Activated naive CD4-positive, alpha-beta T cell treated with anti-CD3 and anti-CD28 coated beads, Interleukin-2, amount 50 U/mL, for 72 hours (primary cell): ENCODE measurements at regions not wholly inside any gene's neighbourhood (a gene's known extent, or its start where the extent isn't known, plus 50 kb on each side); places are given as distances from the start of the nearest gene placed in this dataset.

Source experiments
- ATAC-seq, 2 donors: fragments of 150-1000 bp; cut with Tn5 transposase; 2 replicates each; pipeline ENCODE4 v1.10.0; 2021; ENCODE audit warnings: mild to moderate bottlenecking in 2 of 2, moderate library complexity in 2 of 2
- DNase-seq, 2 donors: peaks; one replicate each; pipeline ENCODE4 v3.0.0; 2021 to 2022; ENCODE audit warnings: low spot score in 2 of 2
- H3K27ac Mint-ChIP-seq, 2 donors: one replicate each; pipeline ENCODE4 v1.8.0; 2022; ENCODE audit warnings: mild to moderate bottlenecking in 2 of 2, mixed read lengths in 2 of 2
- H3K36me3 Mint-ChIP-seq, 2 donors: one replicate each; pipeline ENCODE4 v1.8.0; 2022; ENCODE audit warnings: mixed read lengths in 2 of 2
- H3K9me3 Mint-ChIP-seq, 2 donors: one replicate each; pipeline ENCODE4 v1.8.0; 2022; ENCODE audit warnings: mixed read lengths in 2 of 2

DNA sequence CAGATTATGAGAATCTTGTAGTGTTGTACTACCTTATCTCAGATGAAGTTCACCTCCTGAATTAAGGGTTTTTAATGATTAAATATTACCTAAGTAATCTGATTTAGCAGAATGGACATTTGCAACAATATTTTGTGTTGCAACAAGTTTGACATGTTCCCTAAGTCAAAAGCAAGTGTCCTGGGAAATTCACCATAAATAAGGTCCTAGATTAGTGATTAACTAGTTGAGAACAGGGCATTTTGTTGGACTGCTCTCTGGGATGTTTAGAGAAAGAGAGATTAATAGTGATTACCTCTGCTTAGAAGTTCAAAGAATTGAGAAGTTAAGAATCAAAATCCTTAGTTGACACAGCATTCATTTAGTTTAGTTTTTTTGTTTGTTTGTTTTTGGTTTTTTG, 120.2 kb upstream of the MARCKS start:
- no peak for DNase-seq
- no peak for ATAC-seq
- Mint-ChIP-seq H3K9me3 (peaks cover 5 to 6% of the 10 kb centered on the region in 2 donors), H3K36me3 (no peaks in the 10 kb centered on the region), H3K27ac (no peak overlapping the region)

DNA sequence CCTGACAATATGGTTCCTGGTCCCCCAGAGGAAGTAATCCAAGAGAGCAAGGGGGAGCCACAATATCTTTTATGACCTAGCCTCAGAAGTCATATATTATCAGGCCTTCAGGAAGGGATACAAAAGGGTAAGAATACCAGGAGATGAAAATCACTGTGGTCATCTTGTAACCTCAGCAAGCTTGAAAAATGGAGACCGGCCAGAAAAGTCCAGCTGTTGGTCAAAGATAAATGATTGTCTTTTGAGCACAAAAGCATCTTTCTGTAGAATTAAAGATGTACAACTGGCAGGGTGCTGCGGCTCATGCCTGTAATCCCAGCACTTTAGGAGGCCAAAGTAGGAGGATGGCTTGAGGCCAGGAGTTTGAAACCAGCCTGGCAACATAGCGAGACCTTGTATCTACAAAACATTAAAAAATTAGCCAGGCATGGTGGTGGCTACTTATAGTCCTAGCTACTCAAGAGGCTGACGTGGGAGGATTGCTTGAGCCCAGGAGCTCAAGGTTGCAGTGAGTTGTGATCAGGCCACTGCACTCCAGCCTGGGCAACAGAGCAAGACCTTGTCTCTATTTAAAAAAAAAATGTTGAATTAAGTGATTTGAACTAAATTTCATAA, 118.0 kb upstream of the MARCKS start:
- no peaks in the 10 kb centered on the region for H3K36me3 Mint-ChIP-seq
- DNase-seq: no peak
- no peak overlapping the region for H3K27ac Mint-ChIP-seq
- no peak for ATAC-seq
- H3K9me3 Mint-ChIP-seq: peaks cover 5 to 6% of the 10 kb centered on the region in 2 donors

- Mint-ChIP-seq H3K36me3 (no peaks in the 10 kb centered on the region), H3K9me3 (peaks cover 0 to 3% of the 10 kb centered on the region in 2 donors), H3K27ac (no peak overlapping the region)
- ATAC-seq (no peak), DNase-seq (no peak)
These were observed 115.5 kb upstream of the MARCKS start for GRCh38 chr6:113741651-113742050.

DNA sequence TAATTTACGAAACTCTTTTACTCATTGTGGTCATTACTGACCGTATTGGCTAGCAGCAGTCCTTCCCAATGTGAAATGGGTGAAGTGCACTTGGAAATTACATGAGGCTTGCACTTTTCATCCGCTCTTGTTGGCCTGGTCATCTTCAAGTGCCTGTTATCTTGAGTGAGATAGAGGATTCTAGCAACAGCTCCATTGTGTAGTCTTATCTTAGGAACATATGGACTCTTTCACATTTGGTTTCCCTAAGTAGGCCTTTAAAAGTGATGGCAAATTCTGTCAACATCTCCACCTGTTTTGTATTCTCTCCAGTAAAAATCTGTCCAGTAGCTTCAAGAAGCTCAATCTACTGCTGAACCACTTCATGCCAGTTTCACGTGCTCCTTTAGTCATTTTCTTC, 114.8 kb upstream of the MARCKS start:
- ATAC-seq (no peak), DNase-seq (no peak)
- Mint-ChIP-seq H3K36me3 (no peaks in the 10 kb centered on the region), H3K27ac (no peak overlapping the region), H3K9me3 (peaks cover 0 to 3% of the 10 kb centered on the region in 2 donors)

- ATAC-seq (no peak), DNase-seq (no peak)
- Mint-ChIP-seq H3K36me3 (no peaks in the 10 kb centered on the region), H3K9me3 (no peaks in the 10 kb centered on the region), H3K27ac (no peak overlapping the region)
These were observed 112.3 kb upstream of the MARCKS start for GRCh38 chr6:113744861-113745260.

GRCh38 chr6:113750151-113750855, 106.8 kb upstream of the MARCKS start:
- ATAC-seq (no peak), DNase-seq (no peak)
- H3K9me3 Mint-ChIP-seq: no peaks in the 10 kb centered on the region
- no peaks in the 10 kb centered on the region for H3K36me3 Mint-ChIP-seq
- no peak overlapping the region for H3K27ac Mint-ChIP-seq

DNA sequence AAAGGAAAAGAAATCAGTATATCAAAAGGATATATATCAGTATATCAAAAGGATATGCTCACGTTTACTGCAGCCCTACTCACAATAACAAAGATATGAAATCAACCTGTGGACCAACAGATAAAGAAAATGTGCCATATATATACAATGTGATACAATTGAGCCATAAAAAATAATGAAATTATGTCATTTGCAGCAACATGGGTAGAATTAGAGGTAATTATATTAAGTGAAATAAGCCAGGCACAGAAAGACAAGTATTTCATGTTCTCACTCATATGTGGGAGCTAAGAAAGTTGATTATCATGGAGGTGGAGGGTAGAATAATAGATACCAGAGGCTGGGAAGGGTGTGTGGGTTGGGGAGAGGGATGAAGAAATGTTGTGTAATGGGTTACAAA, 102.9 kb upstream of the MARCKS start:
- Mint-ChIP-seq H3K27ac (no peak overlapping the region), H3K36me3 (no peaks in the 10 kb centered on the region), H3K9me3 (no peaks in the 10 kb centered on the region)
- DNase-seq (no peak), ATAC-seq (no peak)

DNA sequence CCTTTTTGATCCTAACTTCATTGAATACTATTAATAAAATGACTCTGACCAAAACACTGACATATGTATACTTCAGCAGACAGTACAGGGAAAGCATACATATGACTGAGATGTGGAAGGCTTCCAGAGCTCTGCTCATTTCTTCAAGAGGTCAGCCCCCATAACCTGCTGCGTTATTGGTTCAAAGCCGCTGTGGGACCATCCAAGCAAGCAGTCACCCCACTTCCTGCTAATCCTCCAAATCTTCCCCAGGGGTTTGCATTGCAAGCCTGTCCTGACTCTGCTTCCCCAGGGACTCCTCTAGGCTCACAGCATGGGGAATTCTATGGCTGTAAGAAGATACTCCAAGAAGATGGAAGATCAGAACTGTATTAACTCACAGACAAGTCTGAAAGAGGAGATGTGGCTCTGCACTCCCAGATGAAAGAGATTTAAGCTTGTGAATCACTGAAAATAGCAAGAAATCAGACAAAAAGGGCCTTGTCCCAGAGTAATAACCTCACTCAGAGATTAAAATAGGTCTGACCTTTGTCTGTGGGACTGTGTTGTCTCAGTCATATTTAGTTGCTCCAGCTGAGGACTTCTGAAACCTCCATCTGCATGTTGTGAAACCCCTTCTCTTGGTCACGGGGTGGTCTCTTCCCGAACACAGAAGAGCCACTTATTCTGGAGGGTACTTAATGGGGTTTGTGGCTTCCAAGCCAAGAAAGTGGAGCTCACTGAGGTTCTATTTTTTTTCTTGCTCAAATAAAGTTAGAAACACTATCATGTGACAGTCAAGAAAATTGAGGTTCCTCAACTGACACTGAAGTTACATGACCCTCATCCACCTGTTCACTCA, 101.5 kb upstream of the MARCKS start:
- no peak overlapping the region for H3K27ac Mint-ChIP-seq
- DNase-seq (no peak), ATAC-seq (no peak)

DNA sequence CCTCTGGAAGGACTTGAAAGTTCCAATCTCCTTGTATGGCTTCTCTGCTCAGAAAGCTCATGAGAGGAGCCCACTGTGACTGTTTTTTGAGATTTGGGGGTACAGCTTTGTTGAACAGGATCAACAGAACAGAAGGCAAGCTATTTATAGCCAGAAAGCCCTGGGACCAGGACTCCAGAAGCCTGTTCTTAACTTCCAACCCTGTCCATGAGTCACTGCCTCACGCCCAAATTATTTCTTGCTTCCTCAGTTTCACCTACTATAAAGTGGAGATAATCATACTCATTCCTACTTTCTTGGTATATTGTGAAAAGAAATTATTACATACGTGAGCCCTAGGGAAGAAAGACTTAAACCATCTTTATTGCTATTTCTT, 100.9 kb upstream of the MARCKS start:
- ATAC-seq (no peak), DNase-seq (no peak)
- H3K9me3 Mint-ChIP-seq: no peaks in the 10 kb centered on the region
- no peaks in the 10 kb centered on the region for H3K36me3 Mint-ChIP-seq
- H3K27ac Mint-ChIP-seq: no peak overlapping the region

More for the DNA sequence above, 101.5 kb upstream of the MARCKS start:
- Mint-ChIP-seq H3K36me3 (no peaks in the 10 kb centered on the region), H3K9me3 (no peaks in the 10 kb centered on the region)

DNA sequence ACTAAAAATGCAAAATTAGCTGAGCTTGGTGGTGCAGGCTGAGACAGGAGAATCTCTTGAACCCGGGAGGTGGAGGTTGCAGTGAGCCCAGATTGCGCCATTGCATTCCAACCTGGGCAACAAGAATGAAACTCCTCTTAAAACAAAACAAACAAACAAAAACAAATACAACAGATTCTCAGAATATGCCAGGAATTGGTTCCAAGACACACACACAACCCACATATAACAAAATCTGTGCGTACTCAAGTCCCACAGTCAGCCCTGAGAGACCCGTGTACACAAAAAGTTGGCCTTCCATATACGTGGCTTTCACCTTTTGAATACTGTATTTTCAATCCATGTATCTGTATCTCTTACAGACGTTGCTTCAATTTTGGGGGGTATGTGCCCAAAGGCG, 98.9 kb upstream of the MARCKS start:
- Mint-ChIP-seq H3K27ac (no peak overlapping the region), H3K9me3 (no peaks in the 10 kb centered on the region), H3K36me3 (no peaks in the 10 kb centered on the region)
- no peak for ATAC-seq
- no peak for DNase-seq

DNA sequence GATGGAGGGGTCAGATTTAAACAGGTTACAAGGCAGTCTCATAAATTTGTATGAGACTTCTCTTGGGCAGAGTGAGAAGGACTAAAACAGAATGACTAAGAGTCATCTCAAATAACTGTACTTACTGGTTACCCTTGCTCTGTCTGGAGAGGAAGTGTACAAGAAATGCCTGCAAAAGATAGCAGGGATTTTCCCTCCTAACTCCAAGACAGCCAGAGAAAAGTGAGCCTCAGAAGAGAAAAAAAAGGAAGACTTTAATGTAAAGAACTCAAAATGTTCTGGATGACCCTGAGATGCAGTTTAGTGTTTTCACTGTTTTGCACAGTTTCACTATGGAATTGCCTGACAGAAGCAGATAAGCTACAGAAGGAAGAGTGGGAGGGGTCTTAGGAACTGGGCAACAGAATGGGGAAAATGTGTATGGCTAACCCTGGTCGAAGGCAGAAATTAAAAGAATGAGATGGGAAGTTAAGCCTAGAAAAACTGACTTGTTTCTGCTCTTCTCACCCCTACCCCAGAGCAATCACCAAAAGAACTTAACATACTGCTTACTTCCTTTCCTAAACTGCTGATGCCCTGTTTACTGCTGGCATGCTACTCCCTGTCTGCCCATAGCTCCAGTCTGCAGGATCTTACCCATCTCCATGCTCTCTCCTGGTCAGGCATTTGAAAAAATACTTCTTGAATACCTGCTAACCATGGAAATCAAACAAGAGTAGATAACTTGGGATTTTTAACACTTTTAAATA, 98.1 kb upstream of the MARCKS start:
- no peaks in the 10 kb centered on the region for H3K9me3 Mint-ChIP-seq
- no peak overlapping the region for H3K27ac Mint-ChIP-seq
- ATAC-seq (no peak), DNase-seq (no peak)
- H3K36me3 Mint-ChIP-seq: no peaks in the 10 kb centered on the region

DNA sequence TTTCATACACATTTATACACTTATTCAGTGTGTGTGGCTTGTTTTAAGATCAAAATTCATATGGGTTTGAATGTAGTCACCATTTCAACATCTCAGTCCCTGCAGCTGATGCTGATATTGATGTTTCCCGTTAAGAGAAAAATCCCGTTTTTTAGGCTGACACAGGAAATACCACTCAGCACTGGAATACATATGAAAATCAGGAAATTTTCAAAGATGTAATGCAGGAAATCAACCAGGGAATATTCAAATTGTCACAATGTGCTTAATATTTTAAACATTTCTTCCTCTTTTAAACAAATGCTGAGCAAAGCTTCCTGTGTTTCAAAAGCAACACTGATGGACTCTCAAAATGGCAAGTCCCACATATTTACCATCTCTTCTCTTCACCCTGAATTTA, 94.5 kb upstream of the MARCKS start:
- ATAC-seq: no peak
- no peaks in the 10 kb centered on the region for H3K36me3 Mint-ChIP-seq

DNA sequence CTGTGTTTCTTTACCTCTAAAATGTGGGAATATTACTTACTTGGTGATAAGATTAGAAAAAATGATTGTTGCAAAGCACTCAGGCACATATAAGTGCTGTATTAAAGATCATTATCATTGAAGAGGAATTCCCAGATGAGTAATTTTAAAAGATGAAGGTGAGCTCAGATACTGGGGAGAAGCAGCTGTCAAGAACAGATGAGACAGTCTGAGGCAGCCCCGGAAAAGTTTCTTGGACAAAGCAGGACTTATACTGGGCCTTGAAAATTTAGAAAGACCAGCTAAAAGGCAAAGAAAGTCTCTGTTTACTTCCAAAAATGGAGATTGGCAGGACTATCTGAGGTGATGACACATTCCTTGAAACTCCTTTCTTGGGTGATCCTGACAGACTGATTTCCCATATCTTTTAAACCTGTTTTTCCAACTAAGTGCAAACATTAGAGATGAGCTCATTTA, 93.8 kb upstream of the MARCKS start:
- Mint-ChIP-seq H3K9me3 (no peaks in the 10 kb centered on the region), H3K27ac (no peak overlapping the region), H3K36me3 (no peaks in the 10 kb centered on the region)
- no peak for DNase-seq
- no peak for ATAC-seq

More for the DNA sequence above, 94.5 kb upstream of the MARCKS start:
- H3K9me3 Mint-ChIP-seq: no peaks in the 10 kb centered on the region
- DNase-seq: no peak
- H3K27ac Mint-ChIP-seq: no peak overlapping the region

- no peaks in the 10 kb centered on the region for H3K9me3 Mint-ChIP-seq
- ATAC-seq: peak; percentile 79 to 92
- H3K36me3 Mint-ChIP-seq: no peaks in the 10 kb centered on the region
- no peak for DNase-seq
- H3K27ac Mint-ChIP-seq: no peak overlapping the region
These were observed 93.3 kb upstream of the MARCKS start for GRCh38 chr6:113763876-113764275.

DNA sequence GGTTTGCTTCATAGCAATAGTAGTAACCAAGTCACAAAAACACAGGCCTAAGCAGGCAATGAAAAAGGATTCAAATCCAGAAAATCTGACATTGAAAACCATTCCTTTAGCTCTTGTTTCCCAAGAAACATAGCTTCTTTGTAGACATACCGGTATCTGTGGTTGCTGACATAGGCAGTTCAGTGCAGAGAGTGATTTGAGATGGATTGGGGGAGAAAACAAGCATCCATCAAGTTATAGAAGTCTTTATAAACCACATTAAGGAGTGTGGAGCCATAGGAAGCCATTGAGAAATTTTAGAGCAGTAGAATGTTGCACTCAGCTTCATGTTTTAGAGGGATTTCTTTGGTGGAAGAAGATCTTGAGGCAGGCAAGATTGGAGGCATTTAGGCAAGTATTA, 91.2 kb upstream of the MARCKS start:
- no peak overlapping the region for H3K27ac Mint-ChIP-seq

DNA sequence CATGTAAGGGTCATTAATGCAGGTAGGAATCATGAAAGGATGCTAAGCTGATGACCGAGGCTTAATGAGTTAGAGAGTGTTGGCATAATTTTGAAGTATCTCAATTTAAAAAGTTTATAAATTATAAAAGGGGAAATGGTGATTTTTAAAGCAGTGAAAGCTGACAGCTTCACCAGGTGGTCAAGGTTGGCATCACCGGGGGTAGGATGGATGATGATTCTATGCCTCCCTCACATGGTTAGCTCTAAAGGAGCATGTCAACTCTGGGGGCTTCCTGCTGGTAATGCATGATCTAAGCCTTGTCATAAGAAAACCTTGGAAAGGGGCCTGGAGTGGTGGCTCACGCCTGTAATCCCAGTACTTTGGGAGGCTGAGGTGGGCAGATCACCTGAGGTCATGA, 89.2 kb upstream of the MARCKS start:
- no peak for DNase-seq
- Mint-ChIP-seq H3K27ac (no peak overlapping the region), H3K36me3 (no peaks in the 10 kb centered on the region), H3K9me3 (no peaks in the 10 kb centered on the region)
- no peak for ATAC-seq

More for the DNA sequence above, 91.2 kb upstream of the MARCKS start:
- ATAC-seq (no peak), DNase-seq (no peak)
- Mint-ChIP-seq H3K36me3 (no peaks in the 10 kb centered on the region), H3K9me3 (no peaks in the 10 kb centered on the region)

- no peaks in the 10 kb centered on the region for H3K9me3 Mint-ChIP-seq
- no peak for ATAC-seq
- no peak overlapping the region for H3K27ac Mint-ChIP-seq
- H3K36me3 Mint-ChIP-seq: no peaks in the 10 kb centered on the region
- no peak for DNase-seq
These were observed 84.2 kb upstream of the MARCKS start for GRCh38 chr6:113772961-113773360.
